HG02678 (cell line): ENCODE measurements at regions not wholly inside any gene's neighbourhood (a gene's known extent, or its start where the extent isn't known, plus 50 kb on each side); places are given as distances from the start of the nearest gene placed in this dataset.
"Not testable (repeated sequence)": the region's sequence is repeated elsewhere in the genome, so short reads cannot be mapped to it uniquely, and the experiment has no call there.

ENCODE experiments used
- ATAC-seq: cut with Tn5 transposase; IDR thresholded peaks from one replicate; pipeline ENCODE4 v1.9.1; 2021; ENCODE audit warnings: mild to moderate bottlenecking, moderate library complexity; ENCODE audit not compliant: unreplicated experiment

DNA sequence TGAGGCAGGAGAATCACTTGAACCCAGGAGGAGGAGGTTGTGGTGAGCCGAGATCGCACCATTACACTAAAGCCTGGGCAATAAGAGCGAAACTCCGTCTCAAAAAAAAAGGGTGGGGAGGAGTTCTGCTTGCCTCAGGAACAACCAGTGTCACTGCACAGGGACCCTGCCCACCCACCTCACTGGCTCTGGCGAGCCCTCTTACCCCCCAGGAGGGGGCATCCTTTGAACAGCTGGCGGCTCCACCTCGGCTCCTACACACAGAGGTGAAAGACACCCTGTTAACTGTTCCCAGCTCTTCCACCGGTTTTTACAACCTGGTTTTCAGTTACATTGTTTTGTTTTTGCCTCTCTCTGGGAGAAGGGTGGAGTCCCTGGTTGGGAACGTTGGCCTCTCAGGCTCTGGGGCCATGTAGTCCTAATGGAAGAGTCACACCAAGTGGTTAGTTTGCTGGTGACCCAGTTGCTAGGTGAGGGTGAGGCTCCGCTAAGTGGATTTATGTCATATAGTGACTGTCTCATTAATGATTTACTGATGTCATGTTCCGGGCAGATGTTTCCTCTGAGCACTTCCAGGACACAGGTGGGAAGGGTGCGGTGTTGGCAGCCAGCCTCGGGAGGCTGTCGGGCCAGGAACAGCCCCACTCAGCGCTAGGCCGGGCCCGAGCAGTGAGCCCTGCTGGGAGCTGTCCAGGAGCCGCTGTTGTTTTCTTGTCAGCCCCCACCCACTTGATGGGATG lies 120.6 kb upstream of the TPTE start:
- not testable (repeated sequence) for ATAC-seq

DNA sequence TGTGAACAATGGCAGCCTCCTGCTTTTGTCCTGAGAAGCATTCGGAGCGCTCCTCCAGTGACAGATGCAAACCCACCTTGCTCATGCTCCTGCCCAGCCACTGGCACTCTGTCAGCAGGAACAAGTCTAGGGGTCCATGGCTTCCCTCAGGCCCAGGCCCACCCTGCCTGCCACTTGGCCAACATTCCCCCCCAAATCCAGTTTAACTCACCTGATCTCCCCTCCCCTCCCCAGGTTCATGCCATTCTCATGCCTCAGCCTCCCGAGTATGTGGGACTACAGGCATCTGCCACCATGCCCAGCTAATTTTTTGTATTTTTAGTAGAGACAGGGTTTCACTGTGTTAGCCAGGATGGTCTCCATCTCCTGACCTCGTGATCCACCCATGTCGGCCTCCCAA lies 118.9 kb upstream of the TPTE start:
- not testable (repeated sequence) for ATAC-seq

DNA sequence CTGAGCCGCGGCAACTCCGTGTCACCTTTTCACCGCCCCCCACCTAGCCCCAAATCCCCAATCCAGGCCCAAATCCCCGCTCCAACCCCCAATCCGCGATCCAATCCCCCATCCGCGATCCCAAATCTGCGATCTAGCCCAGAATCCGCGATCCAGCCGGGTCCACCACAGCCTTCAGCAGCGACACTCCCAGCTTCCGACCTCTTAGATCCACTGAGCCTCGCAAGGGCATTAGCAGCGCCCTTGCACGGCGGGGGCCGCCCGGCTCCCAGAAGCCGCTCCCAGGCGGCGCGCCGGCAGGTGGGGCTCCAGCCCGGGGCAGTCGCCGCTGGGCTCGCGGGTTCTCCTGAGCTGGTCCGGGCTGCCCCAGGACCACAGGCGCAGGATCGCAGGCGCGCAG lies 116.1 kb upstream of the TPTE start:
- not testable (repeated sequence) for ATAC-seq

DNA sequence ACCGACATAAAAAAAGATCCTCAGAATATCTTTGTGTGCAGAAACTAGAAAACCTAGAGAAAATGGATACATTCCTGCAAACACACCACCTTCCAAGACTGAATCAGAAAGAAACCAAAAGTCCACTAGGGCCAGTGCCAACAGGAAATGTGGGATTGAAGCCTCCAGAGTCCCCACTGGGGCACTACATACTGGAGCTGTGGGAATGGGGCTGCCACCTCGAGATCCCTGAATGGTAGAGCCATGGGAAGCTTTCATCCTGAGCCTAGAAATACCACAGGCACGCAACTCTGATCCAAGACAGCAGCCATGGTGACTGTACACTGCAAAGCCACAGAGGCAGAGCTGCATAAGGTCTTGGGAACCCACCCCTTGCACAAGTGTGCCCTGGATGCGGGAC lies 111.6 kb upstream of the TPTE start:
- not testable (repeated sequence) for ATAC-seq

DNA sequence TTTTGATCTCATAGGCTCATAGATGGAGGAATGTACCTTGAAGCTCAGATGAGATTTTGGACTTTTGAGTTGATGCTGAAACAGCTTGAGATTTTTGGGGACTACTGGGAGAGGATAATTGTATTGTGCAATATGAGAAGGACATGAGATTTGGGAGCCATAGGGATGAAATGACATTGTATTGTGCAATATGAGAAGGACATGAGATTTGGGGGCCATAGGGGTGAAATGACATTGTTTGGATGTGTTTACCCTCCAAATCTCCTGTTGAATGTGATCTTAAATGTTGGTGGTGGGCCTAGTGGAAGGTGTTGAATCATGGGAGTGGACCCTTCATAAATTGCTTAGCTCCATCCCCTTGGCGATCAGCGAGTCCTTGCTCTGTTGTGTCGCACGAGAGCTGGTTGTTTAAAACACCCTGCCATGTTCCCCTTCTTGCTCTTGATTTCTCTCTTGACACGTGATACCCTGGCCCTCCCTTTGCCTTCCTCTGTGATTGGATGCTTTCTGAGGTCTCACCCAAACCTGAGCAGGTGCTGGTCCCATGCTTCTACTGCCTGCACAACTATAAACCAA lies 110.9 kb upstream of the TPTE start:
- not testable (repeated sequence) for ATAC-seq

DNA sequence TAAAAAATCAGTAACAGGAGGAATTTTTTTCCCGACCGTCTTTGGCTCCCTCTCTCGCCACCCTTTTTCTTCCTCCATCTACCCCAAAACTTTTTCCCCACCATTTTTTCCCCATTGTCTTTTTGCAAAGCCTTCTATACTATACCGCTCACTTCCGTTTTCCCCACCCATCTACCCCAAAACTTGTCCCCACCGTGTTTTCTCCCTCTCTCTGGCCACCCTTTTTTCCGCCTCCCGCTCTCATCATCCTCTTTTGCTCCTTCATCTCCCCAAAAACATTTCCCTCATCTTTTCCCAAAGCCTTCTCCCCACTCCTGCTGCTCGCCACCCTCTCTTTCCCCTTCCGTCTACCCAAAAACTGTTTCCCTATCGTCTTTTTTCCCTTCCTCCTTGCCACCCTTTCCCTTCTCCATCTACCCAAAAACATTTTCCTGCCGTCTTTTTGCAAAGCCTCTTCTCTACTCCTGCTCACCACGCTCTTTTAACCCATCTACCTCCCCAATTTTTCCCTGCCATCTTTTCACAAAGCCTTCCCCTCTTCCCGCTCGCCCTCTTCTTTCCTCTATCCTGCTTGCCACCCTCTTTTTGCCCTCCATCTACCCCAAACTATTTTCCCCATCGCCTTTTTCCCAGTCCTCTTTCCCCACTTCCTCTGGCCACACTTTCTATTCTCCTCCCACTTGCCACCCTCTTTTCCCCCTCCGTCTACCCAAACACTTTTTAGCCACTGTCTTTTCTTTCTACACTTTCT lies 109.4 kb upstream of the TPTE start:
- not testable (repeated sequence) for ATAC-seq

DNA sequence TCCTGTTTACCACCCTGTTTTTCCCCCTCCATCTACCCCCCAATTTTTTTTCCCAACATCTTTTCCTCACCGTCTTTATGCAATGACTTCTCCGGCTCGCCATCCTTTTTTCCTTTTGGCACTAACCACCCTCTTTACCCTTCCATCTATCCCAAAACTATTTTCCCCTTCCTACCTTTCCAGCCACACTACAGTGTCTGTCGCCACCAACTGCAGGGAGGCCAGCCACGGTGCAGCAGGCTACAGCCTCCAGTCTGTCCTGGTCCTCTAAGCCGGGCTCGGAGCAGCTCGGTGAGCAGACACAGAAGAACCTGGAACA lies 108.5 kb upstream of the TPTE start:
- ATAC-seq: not testable (repeated sequence)

DNA sequence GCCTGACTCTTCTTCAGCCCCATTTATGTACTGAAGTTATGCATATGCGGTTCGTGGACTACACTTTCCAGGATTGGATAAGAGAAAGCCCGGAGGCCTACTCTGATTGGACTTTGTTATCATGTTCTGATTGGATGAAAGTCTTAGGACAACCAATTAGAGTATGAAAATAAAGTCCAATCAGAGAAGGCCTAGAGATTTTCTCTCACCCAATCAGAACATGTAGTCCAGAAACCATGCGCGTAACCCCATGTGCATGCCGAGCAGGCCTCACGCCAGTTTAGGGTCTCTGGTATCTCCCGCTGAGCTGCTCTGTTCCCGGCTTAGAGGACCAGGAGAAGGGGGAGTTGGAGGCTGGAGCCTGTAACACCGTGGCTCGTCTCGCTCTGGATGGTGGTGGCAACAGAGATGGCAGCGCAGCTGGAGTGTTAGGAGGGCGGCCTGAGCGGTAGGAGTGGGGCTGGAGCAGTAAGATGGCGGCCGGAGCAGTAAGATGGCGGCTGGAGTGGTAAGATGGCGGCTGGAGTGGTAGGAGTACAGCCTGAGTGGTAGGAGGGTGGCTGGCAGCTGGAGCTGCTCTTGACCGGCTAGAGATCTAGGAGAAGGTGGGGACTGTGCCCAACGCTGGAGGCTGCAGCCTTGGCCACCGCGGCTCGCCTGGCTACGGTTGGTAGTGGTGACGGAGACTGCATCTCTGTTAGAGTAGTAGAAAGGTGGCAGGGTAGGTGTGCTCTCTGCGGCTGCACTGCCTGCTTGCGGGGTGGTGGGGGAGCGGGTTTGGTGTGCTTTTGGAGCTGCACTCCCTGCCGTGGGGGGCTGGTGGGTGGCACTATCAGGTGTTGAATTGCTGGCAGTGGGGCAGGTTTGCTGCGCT lies 107.9 kb upstream of the TPTE start:
- not testable (repeated sequence) for ATAC-seq

DNA sequence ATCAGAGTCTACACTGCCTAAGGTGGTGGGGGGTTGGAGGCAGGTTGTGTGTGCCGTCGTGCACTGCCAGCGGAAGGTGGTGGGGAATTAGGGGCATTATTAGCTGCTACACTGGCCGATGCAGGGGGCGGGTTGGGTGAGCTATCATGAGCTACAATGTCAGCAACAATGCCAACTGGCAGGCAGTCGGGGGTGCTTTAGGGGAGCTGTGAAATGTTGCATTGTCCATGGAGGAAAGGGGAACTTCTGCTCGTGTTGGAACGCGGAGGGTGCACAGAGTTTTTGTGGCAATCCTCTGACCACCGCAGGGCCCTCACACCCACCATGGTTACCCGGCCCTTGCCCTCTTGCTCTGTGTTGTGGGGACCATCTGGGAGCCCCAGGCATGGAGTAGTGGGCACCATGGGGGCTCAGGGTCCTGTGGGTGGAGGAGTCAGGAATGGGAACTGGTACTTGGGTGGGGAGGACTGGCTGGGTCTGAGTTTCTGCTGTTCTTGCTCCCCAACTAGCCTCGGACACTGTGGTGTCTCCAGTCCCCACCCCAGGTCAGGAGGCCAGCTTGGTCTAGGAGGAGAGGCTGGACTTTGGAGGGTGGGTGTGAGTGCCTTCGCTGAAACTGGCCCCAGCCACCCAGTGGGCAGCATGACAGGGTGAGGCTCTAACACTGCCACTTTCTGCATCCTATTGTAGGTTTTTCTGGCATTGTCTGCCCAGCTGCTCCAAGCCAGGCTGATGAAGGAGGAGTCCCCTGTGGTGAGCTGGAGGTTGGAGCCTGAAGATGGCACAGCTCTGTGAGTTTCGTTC lies 107.1 kb upstream of the TPTE start:
- ATAC-seq: not testable (repeated sequence)

DNA sequence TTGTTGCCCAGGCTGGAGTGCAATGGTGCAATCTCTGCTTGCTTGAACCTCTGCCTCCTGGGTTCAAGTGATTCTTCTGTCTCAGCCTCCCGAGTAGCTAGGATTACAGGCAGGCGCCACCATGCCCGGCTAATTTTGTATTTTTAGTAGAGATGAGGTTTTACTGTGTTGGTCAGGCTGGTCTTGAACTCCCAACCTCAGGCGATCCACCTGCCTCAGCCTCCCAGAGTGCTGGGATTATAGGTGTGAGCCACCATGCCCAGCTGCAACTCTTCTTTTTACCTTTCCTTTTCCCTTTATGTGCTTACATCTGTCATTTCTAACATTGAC lies 106.5 kb upstream of the TPTE start:
- not testable (repeated sequence) for ATAC-seq

DNA sequence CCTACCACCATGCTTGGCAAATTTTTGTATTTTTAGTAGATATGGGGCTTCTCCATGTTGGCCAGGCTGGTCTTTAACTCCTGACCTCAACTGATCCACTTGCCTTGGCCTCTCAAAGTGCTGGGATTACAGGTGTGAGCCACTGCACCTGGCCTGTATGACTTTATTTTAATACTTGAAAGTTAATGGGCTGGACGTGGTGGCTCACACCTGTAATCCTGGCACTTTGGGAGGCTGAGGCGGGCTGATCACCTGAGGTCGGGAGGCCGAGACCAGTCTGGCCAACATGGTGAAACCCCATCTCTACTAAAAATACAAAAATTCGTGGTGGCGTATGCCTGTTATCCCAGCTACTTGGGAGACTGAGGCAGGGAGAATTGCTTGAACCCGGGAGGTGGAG lies 105.9 kb upstream of the TPTE start:
- not testable (repeated sequence) for ATAC-seq

DNA sequence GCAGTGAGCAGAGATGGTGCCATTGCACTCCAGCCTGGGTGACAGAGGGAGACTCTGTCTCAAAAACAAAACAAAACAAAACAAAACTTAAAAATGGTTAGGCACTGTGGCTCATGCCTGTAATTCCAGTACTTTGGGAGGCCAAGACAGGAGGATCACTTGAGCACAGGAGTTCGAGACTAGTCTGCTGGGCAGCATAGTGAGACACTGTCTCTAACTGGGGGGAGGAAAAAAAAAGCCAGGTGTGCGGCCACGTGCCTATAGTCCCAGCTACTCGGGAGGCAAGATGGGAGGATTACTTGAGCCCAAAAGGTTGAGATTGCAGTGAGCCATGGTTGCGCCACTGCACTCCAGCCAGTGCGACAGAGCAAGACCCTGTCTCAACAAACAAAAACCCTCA lies 105.5 kb upstream of the TPTE start:
- ATAC-seq: not testable (repeated sequence)

DNA sequence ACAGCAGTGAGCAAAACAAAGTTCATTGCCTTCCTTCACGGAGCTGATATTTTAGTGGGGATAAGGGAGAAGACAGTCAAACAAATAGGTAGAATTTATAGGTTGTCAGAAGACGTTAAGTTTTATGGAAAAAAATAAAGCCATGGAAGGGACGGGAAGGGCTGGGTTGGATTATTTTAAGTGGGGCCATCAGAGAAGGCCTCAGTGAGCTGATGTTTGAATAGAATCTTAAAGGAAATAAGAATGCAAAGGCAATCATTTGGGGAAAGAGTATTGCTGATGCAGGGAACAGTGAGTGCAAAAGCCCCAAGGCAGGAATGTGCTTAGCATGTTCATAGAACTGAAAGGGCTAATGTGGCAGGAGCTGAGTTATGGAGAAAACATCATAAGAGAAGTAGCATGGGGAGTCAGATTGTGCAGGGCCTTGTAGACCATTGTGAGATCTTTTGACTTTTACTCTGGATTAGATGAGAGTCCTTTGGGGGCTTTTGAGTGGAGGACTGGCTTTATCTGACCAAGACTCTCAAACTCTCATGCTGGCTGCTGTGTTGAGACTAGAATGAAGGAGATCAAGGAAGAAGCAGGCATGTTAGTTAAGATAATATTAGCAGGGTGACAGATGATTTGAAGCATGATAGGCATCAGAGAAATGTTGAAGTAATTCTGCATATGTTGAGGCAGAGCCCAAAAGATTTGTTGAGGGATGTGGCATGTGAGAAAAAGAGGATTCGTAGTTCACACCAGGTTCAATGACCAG lies 104.5 kb upstream of the TPTE start:
- not testable (repeated sequence) for ATAC-seq

DNA sequence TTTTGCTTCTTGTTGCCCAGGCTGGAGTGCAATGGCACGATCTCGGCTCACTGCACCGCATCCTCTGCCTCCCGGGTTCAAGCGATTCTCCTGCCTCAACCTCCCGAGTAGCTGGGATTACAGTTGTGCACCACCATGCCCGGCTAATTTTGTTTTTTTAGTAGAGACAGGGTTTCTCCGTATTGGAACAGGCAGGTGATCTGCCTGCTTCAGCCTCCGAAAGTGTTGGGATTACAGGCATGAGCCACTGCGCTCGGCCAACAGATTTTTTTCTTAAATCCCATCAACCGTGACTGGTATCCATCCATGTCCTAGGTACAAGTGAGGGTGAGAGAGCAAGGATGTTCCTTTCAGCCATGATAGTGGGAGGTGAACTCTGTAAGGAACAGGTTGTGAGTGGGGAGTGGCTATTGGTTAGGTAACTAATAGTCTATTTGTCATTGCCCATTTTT lies 103.8 kb upstream of the TPTE start:
- ATAC-seq: not testable (repeated sequence)

DNA sequence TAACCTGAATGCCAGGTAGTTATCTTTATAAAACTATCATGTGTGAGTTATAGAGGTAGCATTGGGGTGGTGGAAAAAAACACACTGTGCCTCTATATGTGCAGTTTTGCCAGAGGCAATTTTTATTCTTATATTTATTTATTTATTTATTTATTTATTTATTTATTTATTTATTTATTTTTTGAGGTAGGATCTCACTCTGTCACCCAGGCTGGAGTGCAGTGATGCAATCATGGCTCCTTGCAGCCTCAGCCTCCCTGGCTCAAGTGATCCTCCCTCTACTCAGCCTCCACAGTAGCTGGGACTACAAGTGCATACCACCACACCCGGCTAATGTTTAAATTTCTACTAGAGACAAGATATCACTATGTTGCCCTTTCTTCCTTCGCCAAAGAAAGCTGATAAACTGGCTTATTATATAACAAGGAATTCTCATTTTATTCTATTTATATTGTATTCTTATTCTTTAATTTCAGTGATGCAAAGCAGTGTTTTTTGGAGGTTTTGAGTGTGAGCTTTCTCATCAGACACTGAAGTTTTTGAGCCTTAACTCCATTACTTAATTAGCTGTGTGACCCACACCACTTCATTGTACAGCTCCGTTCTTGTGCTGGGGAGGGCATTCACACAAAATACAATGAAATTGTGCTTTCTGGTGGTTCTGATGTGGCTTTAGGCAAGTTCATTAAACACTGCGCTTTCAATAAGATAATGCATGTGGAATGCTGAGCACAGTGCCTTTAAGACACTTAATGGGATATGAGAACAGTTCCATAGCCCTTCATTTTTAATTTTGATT lies 102.9 kb upstream of the TPTE start:
- ATAC-seq: not testable (repeated sequence)

DNA sequence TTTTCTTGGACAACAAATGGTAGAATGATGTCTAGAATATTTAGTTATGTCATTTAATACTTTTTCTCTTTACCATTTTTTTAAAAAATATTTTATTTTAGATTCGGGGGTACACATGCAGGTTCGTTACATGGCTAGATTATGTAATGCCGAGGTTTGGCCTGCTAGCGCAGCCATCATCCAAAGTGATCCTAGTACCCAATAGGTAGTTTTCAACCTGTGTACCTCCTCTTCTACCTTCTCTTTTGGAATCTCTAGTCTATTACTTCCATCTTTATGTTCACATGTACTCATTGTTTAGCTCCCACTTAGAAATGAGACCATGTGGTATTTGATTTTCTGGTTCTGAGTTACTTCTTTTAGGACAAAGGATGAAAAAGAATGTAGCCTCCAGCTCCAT lies 100.2 kb upstream of the TPTE start:
- not testable (repeated sequence) for ATAC-seq

DNA sequence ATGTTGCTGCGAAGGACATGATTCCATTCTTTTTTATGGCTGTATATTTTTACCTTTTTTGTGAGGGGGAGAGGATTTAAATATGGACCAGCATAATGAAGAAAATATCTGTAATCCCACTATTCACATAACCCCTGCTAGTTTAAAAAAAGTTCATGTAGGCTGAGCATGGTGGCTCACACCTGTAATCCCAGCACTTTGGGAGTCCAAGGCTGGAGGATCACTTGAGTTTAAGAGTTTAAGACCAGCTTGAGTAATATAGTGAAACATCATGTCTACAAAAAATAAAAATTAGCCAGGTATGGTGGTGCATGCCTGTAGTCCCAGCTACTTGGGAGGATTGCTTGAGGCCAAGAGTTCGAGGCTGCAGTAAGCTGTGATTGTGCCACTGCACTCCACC lies 99.8 kb upstream of the TPTE start:
- ATAC-seq: not testable (repeated sequence)

DNA sequence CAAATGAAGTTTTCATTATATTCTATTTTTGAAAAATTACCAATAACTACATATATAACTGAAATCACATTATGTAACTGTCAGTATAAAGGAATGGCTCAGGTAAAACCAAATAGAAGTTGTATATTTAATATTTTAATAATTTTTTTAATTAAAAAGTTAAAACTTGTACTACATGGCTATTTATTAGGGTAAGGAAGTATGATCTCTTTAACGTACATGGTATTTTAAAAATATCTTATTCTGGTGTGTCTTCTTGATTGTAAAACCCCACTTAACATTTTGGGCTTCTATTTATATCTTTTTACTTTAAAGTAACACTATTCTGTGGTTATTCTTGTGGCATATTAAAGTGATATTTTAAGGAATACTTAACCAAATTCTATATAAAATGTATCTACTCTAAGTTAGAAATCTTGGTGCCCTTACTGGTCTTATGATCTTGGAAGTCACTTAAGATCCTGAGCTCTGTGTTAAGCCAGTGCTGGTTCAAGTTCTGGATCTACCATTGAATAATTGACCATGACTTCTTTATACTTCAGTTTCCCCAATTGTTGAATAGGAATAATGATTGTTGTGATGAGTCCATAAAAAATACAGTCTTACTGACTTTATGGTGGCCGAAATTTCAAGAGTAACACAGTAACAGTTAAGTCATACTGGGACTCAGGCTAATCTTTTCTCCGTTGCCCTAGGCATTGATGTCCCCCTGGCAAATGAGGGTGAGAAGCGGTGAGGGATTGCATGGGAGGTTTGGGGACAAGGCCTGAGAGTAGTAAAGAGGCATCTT lies 97.1 kb upstream of the TPTE start:
- not testable (repeated sequence) for ATAC-seq
